HG02981 (cell line): ENCODE measurements at regions not wholly inside any gene's neighbourhood (a gene's known extent, or its start where the extent isn't known, plus 50 kb on each side); places are given as distances from the start of the nearest gene placed in this dataset.

ENCODE experiments used
- ATAC-seq: cut with Tn5 transposase; IDR thresholded peaks from one replicate; pipeline ENCODE4 v1.9.1; 2021; ENCODE audit warnings: mild to moderate bottlenecking, moderate library complexity; ENCODE audit not compliant: unreplicated experiment

GRCh38 chr22:49427341-49427740, 400.3 kb downstream of the BRD1 start:
- ATAC-seq: no peak

GRCh38 chr22:49426618-49427266, 400.9 kb downstream of the BRD1 start:
- no peak for ATAC-seq

- no peak for ATAC-seq
These were observed 401.6 kb downstream of the BRD1 start for GRCh38 chr22:49426098-49426497.

GRCh38 chr22:49425356-49425755, 402.3 kb downstream of the BRD1 start:
- ATAC-seq: no peak

GRCh38 chr22:49424893-49425270, 402.8 kb downstream of the BRD1 start:
- ATAC-seq: no peak

- ATAC-seq: no peak
These were observed 404.5 kb downstream of the BRD1 start for GRCh38 chr22:49423125-49423650.

- ATAC-seq: no peak
These were observed 405.0 kb downstream of the BRD1 start for GRCh38 chr22:49422701-49423100.

- no peak for ATAC-seq
These were observed 407.0 kb downstream of the BRD1 start for GRCh38 chr22:49420651-49421050.

GRCh38 chr22:49419661-49420060, 408.0 kb downstream of the BRD1 start:
- no peak for ATAC-seq

- no peak for ATAC-seq
These were observed 408.7 kb downstream of the BRD1 start for GRCh38 chr22:49418943-49419342.

- no peak for ATAC-seq
These were observed 409.3 kb downstream of the BRD1 start for GRCh38 chr22:49418341-49418894.

- no peak for ATAC-seq
These were observed 409.8 kb downstream of the BRD1 start for GRCh38 chr22:49417833-49418232.

- no peak for ATAC-seq
These were observed 410.3 kb downstream of the BRD1 start for GRCh38 chr22:49417326-49417725.

GRCh38 chr22:49415151-49415951, 412.3 kb downstream of the BRD1 start:
- no peak for ATAC-seq

- ATAC-seq: no peak
These were observed 414.1 kb downstream of the BRD1 start for GRCh38 chr22:49413551-49413950.

- ATAC-seq: no peak
These were observed 414.5 kb downstream of the BRD1 start for GRCh38 chr22:49413146-49413545.

GRCh38 chr22:49412236-49412635, 415.4 kb downstream of the BRD1 start:
- no peak for ATAC-seq

- ATAC-seq: no peak
These were observed 416.4 kb downstream of the BRD1 start for GRCh38 chr22:49411236-49411635.

- no peak for ATAC-seq
These were observed 419.4 kb downstream of the BRD1 start for GRCh38 chr22:49408102-49408836.

- ATAC-seq: no peak
These were observed 420.6 kb downstream of the BRD1 start for GRCh38 chr22:49406879-49407587.
